Fibroblast of skin of left quadriceps (primary cell): ENCODE measurements at regions not wholly inside any gene's neighbourhood (a gene's known extent, or its start where the extent isn't known, plus 50 kb on each side); places are given as distances from the start of the nearest gene placed in this dataset.

ENCODE experiments used
- DNase-seq, 2 experiments: peaks; one replicate each; pipeline ENCODE4 v3.0.0-alpha.2; 2013; ENCODE audit warnings: low read depth in 2 of 2

GRCh38 chr12:107320033-107320928 is 226.9 kb upstream of the CRY1 start:
- peak in 1 of 2 experiments; percentile 4 for DNase-seq

GRCh38 chr12:107320929-107321631 is 227.7 kb upstream of the CRY1 start:
- DNase-seq = peak in 1 of 2 experiments; percentile 5

GRCh38 chr12:107322063-107322462 is 228.7 kb upstream of the CRY1 start:
- DNase-seq = no peak

- no peak for DNase-seq
These were observed 231.8 kb upstream of the CRY1 start for GRCh38 chr12:107325075-107325608.

- no peak for DNase-seq
These were observed 232.9 kb upstream of the CRY1 start for GRCh38 chr12:107326237-107326636.

DNA sequence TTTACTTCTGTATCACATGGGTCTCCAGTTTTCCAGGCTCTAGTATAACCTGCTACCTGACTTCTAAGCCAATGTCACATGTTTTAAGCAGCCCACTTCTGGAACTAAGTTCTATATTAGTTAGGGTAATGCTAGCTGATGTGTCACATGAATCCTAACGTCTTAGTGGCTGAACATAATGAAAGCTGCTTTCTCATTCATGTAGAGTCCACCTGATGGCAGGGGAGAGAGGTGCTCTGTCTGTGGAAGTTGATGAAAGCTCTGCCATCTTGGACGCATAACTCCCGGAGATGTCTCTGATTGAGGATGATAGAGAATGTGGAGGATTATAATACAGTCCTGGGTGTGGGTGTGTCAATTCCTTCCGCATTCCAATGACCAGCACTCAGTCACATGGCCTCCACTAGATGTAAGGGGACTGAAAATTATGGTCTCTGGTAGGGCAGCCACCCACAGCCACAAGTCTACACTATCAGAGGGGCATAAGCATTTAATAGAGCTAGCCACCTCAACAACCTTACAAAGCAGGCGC is 234.4 kb upstream of the CRY1 start:
- DNase-seq = no peak

DNA sequence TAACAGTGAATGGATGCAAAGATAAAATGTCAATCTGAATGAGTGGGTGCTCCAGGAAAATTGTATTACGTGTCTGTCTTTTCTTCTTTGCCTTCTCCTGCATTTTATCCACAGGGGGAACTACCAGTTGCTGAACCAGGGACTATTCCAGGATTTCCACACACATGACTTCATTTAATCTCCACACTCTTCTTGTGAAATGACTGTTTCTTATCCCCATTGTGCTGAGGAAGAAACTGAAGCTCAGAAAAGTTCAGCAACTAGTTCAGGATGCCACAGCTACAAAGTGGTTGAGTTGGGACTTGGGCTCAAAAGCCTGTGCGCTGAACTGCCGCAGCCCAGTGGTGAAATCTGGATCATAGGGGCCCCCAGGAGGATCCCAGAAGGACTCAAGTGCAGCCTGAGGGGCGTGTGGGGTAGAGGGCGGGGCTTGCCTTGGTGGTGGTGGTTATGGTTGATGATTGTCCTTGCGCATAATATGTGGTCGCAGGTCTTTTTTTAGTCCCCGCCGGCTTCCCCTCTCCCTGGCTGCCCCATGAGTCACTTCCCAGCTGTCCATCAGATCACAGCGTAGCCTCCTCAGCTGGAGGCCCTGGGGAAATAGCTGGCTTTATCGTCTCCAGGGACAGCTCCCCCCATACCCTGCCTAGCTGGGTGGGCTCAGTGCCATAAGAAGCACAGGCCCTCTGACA is 235.2 kb upstream of the CRY1 start:
- DNase-seq = no peak

- DNase-seq = peak; percentile 61
These were observed 236.4 kb upstream of the CRY1 start for GRCh38 chr12:107329569-107330324.

GRCh38 chr12:107330831-107331431 is 237.6 kb upstream of the CRY1 start:
- no peak for DNase-seq

DNA sequence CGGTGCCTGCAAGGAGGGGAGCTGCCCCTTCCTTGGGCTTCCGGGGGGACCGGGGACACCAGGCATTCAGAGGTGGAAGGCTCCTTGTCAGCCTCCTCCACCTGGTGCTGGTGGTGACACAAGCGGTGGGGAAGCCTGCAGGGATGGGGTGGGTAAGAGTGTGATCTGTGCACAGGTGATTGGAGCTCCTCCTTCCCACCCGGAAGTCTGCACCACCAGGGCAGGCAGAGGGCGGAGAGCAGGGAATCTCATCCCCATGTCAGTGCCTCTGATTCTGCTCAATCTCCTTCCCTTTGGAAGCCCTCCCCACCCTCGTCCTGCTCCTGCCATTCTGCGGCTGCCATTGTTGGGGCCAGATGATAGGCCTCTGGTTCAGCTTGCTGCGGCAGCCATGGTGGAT is 238.1 kb upstream of the CRY1 start:
- no peak for DNase-seq

DNA sequence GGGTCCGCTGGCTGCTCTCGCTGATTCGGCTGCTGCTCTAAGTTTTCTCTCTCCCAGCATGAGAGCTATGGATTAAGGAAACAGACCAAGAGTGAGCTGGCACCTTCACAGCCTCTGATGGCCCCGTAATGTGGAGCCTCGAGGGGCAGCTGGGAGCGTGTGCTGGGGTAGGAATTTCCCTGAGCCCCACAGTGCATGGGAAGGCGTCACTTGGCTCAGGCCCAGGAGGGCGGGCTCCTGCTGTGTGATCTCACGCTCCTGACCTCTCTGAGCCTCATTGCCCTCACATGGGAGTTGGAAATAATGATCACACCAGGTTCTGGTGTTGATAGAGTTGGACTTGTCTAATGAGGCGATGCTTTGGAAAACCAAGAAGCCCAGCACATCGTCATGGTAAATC is 238.6 kb upstream of the CRY1 start:
- DNase-seq = no peak

DNA sequence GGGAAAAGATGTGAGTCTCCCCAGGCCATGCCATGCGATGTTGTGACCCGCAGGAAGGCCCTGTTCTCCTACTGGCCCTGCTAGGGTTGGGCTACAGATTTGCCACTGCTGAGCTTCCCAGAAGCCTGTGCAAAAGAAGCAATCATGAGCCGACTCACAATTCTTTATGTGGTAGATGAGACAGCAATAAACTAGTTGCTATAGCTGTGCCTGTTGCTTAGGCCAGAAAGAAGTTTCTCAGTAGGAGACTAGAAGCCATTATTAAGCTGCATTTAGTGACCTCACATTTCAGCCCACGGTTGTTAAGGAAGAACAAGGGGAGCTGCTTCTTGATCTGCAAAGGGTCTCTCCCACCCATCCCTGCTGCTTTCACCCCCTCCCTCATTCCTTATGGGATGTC is 239.4 kb upstream of the CRY1 start:
- no peak for DNase-seq

GRCh38 chr12:107335802-107336570 is 242.6 kb upstream of the CRY1 start:
- no peak for DNase-seq

DNA sequence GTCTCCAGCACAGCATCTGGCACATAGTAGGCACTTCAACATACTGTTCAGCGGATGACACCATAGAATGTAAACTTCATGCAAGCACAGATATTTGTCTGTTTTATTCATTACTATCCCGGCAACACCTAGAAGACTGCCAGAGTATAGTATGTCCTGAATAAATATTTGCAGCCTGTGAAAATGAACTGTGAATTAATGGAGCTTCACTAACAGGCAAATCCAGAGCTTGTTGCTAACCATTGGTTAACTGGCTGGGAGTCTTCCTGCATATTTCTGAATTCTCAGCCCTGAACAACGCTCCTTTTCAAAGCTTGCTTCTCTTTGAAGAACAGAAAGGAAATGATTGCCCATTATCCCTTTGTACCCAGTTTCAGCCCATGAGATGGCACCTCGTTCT is 243.3 kb upstream of the CRY1 start:
- no peak for DNase-seq

- DNase-seq = no peak
These were observed 244.2 kb upstream of the CRY1 start for GRCh38 chr12:107337346-107338095.

DNA sequence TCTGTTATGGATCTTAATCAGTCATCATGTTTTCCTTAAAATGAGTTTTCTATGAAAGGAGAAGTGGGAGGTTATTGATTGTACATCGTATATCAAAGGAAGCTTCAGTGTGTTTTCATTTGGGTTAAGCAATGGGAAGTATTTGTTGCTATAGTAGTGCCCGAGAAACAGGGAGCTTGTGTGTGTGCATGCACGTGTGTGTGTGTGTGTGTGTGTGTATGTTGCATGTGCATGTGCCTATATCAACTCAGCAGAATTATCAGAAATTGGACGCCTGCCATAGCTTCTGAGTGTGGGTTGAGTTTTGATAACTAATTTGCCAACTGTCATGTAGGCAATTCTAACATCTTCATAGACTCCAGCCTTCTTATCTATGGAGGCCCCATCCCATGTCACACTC is 246.1 kb upstream of the CRY1 start:
- no peak for DNase-seq

GRCh38 chr12:107339932-107340331 is 246.6 kb upstream of the CRY1 start:
- no peak for DNase-seq

DNA sequence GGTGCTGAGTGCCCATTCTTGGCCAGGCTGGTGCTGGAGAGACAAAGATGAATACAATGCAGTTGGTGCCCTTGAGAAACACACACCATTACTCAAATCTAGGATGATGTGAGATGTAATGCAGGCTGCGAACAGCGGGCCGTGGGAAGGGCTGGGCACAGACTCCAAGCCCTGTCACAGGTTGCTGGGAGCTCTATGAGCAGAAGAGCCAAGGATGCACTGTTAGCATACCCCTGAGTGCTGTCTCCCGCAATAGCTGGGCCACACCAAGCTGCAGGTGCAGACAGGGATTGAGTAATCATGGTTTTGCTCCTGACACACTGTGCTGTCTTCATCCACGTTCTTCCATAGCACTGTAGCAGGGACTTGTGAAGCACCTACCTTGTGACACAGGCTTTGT is 247.5 kb upstream of the CRY1 start:
- no peak for DNase-seq
